Activated naive CD8-positive, alpha-beta T cell treated with anti-CD3 and anti-CD28 coated beads for 36 hours (primary cell): ENCODE measurements at regions not wholly inside any gene's neighbourhood (a gene's known extent, or its start where the extent isn't known, plus 50 kb on each side); places are given as distances from the start of the nearest gene placed in this dataset.

Source experiments
- DNase-seq: peaks from one replicate; pipeline ENCODE4 v3.0.0; 2021
- H3K27ac Mint-ChIP-seq: one replicate; pipeline ENCODE4 v1.8.0; 2022; ENCODE audit warnings: mild to moderate bottlenecking, moderate library complexity, mixed read lengths
- H3K27me3 Mint-ChIP-seq: one replicate; pipeline ENCODE4 v1.8.0; 2022; ENCODE audit warnings: mild to moderate bottlenecking, mixed read lengths
- H3K36me3 Mint-ChIP-seq: one replicate; pipeline ENCODE4 v1.8.0; 2021; ENCODE audit warnings: mild to moderate bottlenecking, mixed read lengths
- H3K4me1 Mint-ChIP-seq: one replicate; pipeline ENCODE4 v1.8.0; 2021; ENCODE audit warnings: mixed read lengths
- H3K4me3 Mint-ChIP-seq: one replicate; pipeline ENCODE4 v1.8.0; 2022; ENCODE audit warnings: mild to moderate bottlenecking, moderate library complexity, mixed read lengths
- H3K9me3 Mint-ChIP-seq: one replicate; pipeline ENCODE4 v1.8.0; 2022; ENCODE audit warnings: mixed read lengths

GRCh38 chr1:80778094-80778840 lies 1022.5 kb upstream of the ADGRL2 start:
- Mint-ChIP-seq H3K27ac (no peak overlapping the region), H3K27me3 (no peaks in the 10 kb centered on the region), H3K4me3 (no peak overlapping the region)

GRCh38 chr1:80776266-80776665 lies 1024.5 kb upstream of the ADGRL2 start:
- Mint-ChIP-seq H3K27ac (no peak overlapping the region), H3K4me3 (no peak overlapping the region), H3K27me3 (no peaks in the 10 kb centered on the region), H3K4me1 (no peaks in the 10 kb centered on the region), H3K36me3 (no peaks in the 10 kb centered on the region), H3K9me3 (peaks cover 2% of the 10 kb centered on the region)
- DNase-seq: no peak

More at GRCh38 chr1:80778094-80778840, 1022.5 kb upstream of the ADGRL2 start:
- peaks cover 4% of the 10 kb centered on the region for H3K9me3 Mint-ChIP-seq
- no peak for DNase-seq
- no peaks in the 10 kb centered on the region for H3K4me1 Mint-ChIP-seq
- no peaks in the 10 kb centered on the region for H3K36me3 Mint-ChIP-seq

GRCh38 chr1:80769208-80769750 lies 1031.5 kb upstream of the ADGRL2 start:
- no peaks in the 10 kb centered on the region for H3K4me1 Mint-ChIP-seq
- no peaks in the 10 kb centered on the region for H3K9me3 Mint-ChIP-seq
- no peak overlapping the region for H3K27ac Mint-ChIP-seq
- H3K4me3 Mint-ChIP-seq: no peak overlapping the region
- H3K27me3 Mint-ChIP-seq: no peaks in the 10 kb centered on the region
- no peak for DNase-seq
- no peaks in the 10 kb centered on the region for H3K36me3 Mint-ChIP-seq

- Mint-ChIP-seq H3K4me1 (no peaks in the 10 kb centered on the region), H3K27ac (no peak overlapping the region), H3K9me3 (no peaks in the 10 kb centered on the region), H3K36me3 (no peaks in the 10 kb centered on the region), H3K4me3 (no peak overlapping the region), H3K27me3 (no peaks in the 10 kb centered on the region)
- no peak for DNase-seq
Measured at GRCh38 chr1:80767711-80768110, 1033.0 kb upstream of the ADGRL2 start.

GRCh38 chr1:80759354-80759753 lies 1041.4 kb upstream of the ADGRL2 start:
- Mint-ChIP-seq H3K4me1 (no peaks in the 10 kb centered on the region), H3K27me3 (no peaks in the 10 kb centered on the region), H3K27ac (no peak overlapping the region), H3K36me3 (no peaks in the 10 kb centered on the region), H3K9me3 (no peaks in the 10 kb centered on the region), H3K4me3 (no peak overlapping the region)
- DNase-seq: no peak

GRCh38 chr1:80755944-80756343 lies 1044.8 kb upstream of the ADGRL2 start:
- H3K4me3 Mint-ChIP-seq: no peak overlapping the region
- H3K36me3 Mint-ChIP-seq: no peaks in the 10 kb centered on the region
- no peaks in the 10 kb centered on the region for H3K4me1 Mint-ChIP-seq
- H3K27ac Mint-ChIP-seq: no peak overlapping the region
- H3K9me3 Mint-ChIP-seq: peaks cover 5% of the 10 kb centered on the region
- no peak for DNase-seq
- no peaks in the 10 kb centered on the region for H3K27me3 Mint-ChIP-seq

- no peak overlapping the region for H3K27ac Mint-ChIP-seq
- no peak overlapping the region for H3K4me3 Mint-ChIP-seq
- no peaks in the 10 kb centered on the region for H3K36me3 Mint-ChIP-seq
- H3K4me1 Mint-ChIP-seq: no peaks in the 10 kb centered on the region
- peaks cover 13% of the 10 kb centered on the region for H3K9me3 Mint-ChIP-seq
- DNase-seq: no peak
- H3K27me3 Mint-ChIP-seq: no peaks in the 10 kb centered on the region
Measured at GRCh38 chr1:80751204-80751603, 1049.5 kb upstream of the ADGRL2 start.

GRCh38 chr1:80731241-80731894 lies 1069.4 kb upstream of the ADGRL2 start:
- Mint-ChIP-seq H3K36me3 (no peaks in the 10 kb centered on the region), H3K4me3 (no peak overlapping the region)
- DNase-seq: no peak

GRCh38 chr1:80722611-80723010 lies 1078.1 kb upstream of the ADGRL2 start:
- Mint-ChIP-seq H3K27ac (no peak overlapping the region), H3K36me3 (no peaks in the 10 kb centered on the region), H3K9me3 (peaks cover 3% of the 10 kb centered on the region), H3K4me3 (no peak overlapping the region), H3K27me3 (no peaks in the 10 kb centered on the region), H3K4me1 (no peaks in the 10 kb centered on the region)
- DNase-seq: no peak

More at GRCh38 chr1:80731241-80731894, 1069.4 kb upstream of the ADGRL2 start:
- peaks cover 4% of the 10 kb centered on the region for H3K9me3 Mint-ChIP-seq
- H3K27ac Mint-ChIP-seq: no peak overlapping the region
- no peaks in the 10 kb centered on the region for H3K4me1 Mint-ChIP-seq
- H3K27me3 Mint-ChIP-seq: no peaks in the 10 kb centered on the region

GRCh38 chr1:80706526-80706925 lies 1094.2 kb upstream of the ADGRL2 start:
- Mint-ChIP-seq H3K27ac (no peak overlapping the region), H3K27me3 (no peaks in the 10 kb centered on the region), H3K36me3 (no peaks in the 10 kb centered on the region), H3K4me1 (no peaks in the 10 kb centered on the region), H3K9me3 (peaks cover 1% of the 10 kb centered on the region), H3K4me3 (no peak overlapping the region)
- DNase-seq: no peak

- no peaks in the 10 kb centered on the region for H3K27me3 Mint-ChIP-seq
- DNase-seq: no peak
- peaks cover 3% of the 10 kb centered on the region for H3K9me3 Mint-ChIP-seq
- H3K4me1 Mint-ChIP-seq: no peaks in the 10 kb centered on the region
- no peak overlapping the region for H3K4me3 Mint-ChIP-seq
- H3K36me3 Mint-ChIP-seq: no peaks in the 10 kb centered on the region
- no peak overlapping the region for H3K27ac Mint-ChIP-seq
Measured at GRCh38 chr1:80678438-80678837, 1122.3 kb upstream of the ADGRL2 start.

- Mint-ChIP-seq H3K4me1 (no peaks in the 10 kb centered on the region), H3K9me3 (peaks cover 5% of the 10 kb centered on the region), H3K27ac (no peak overlapping the region), H3K4me3 (no peak overlapping the region), H3K27me3 (no peaks in the 10 kb centered on the region), H3K36me3 (no peaks in the 10 kb centered on the region)
- DNase-seq: no peak
Measured at GRCh38 chr1:80675454-80675853, 1125.3 kb upstream of the ADGRL2 start.

- no peaks in the 10 kb centered on the region for H3K27me3 Mint-ChIP-seq
- H3K4me1 Mint-ChIP-seq: no peaks in the 10 kb centered on the region
- H3K27ac Mint-ChIP-seq: no peak overlapping the region
- H3K36me3 Mint-ChIP-seq: no peaks in the 10 kb centered on the region
- no peak for DNase-seq
- no peak overlapping the region for H3K4me3 Mint-ChIP-seq
- H3K9me3 Mint-ChIP-seq: peaks cover 5% of the 10 kb centered on the region
Measured at GRCh38 chr1:80673935-80674597, 1126.7 kb upstream of the ADGRL2 start.

GRCh38 chr1:80668372-80668771 lies 1132.4 kb upstream of the ADGRL2 start:
- Mint-ChIP-seq H3K4me1 (no peaks in the 10 kb centered on the region), H3K36me3 (no peaks in the 10 kb centered on the region), H3K27ac (no peak overlapping the region), H3K4me3 (no peak overlapping the region), H3K9me3 (peaks cover 2% of the 10 kb centered on the region), H3K27me3 (no peaks in the 10 kb centered on the region)
- DNase-seq: no peak

- no peak for DNase-seq
- Mint-ChIP-seq H3K4me3 (no peak overlapping the region), H3K36me3 (no peaks in the 10 kb centered on the region), H3K27me3 (no peaks in the 10 kb centered on the region), H3K9me3 (peaks cover 2% of the 10 kb centered on the region), H3K4me1 (no peaks in the 10 kb centered on the region), H3K27ac (no peak overlapping the region)
Measured at GRCh38 chr1:80666073-80666472, 1134.7 kb upstream of the ADGRL2 start.
